ENCODE measurements at regions not wholly inside any gene's neighbourhood (a gene's known extent, or its start where the extent isn't known, plus 50 kb on each side); places are given as distances from the start of the nearest gene placed in this dataset.

DNA sequence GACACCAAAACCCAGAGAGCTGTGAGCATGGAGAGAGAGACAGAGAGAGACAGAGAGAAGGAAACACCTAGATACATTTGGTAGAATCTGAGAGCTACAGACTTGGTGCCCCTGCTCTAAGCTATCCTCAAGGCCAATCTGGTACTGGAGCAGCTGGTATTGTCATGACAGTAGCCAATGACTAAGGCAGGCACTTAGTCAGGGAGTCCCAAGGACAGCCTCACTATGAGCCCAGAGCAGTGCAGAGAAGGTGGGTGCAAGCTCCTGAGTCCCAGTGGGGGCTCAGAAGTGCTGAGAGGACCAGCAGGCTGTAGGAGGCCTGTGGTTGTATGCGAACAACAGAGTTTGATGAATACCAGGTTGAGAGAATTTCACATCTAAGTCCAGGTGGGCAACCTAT lies 300.4 kb upstream of the ZNF608 start:
- H3K4me1 Mint-ChIP-seq (ENCODE audit: low read depth, unreplicated experiment) = peaks cover 30% of the 10 kb centered on the region
- H3K27ac Mint-ChIP-seq (ENCODE audit: unreplicated experiment) = no peak overlapping the region
- no peaks in the 10 kb centered on the region for H3K27me3 Mint-ChIP-seq (ENCODE audit: unreplicated experiment)
- H3K9me3 Mint-ChIP-seq (ENCODE audit: unreplicated experiment) = no peaks in the 10 kb centered on the region
- no peak overlapping the region for H3K4me3 Mint-ChIP-seq (ENCODE audit: unreplicated experiment)
- no peaks in the 10 kb centered on the region for H3K36me3 Mint-ChIP-seq (ENCODE audit: unreplicated experiment)
- no peak for DNase-seq
- TF ChIP-seq CTCF (IDR thresholded peaks at IDR 0.05; ENCODE audit: partially characterized antibody, unreplicated experiment) = no peak

GRCh38 chr5:125047871-125048270 lies 301.4 kb upstream of the ZNF608 start:
- Mint-ChIP-seq H3K4me1 (ENCODE audit: low read depth, unreplicated experiment) (peaks cover 21% of the 10 kb centered on the region), H3K27me3 (ENCODE audit: unreplicated experiment) (no peaks in the 10 kb centered on the region), H3K27ac (ENCODE audit: unreplicated experiment) (no peak overlapping the region), H3K36me3 (ENCODE audit: unreplicated experiment) (no peaks in the 10 kb centered on the region), H3K4me3 (ENCODE audit: unreplicated experiment) (no peak overlapping the region), H3K9me3 (ENCODE audit: unreplicated experiment) (no peaks in the 10 kb centered on the region)
- no peak for DNase-seq
- TF ChIP-seq CTCF (IDR thresholded peaks at IDR 0.05; ENCODE audit: partially characterized antibody, unreplicated experiment) = no peak

- H3K27ac Mint-ChIP-seq (ENCODE audit: unreplicated experiment) = no peak overlapping the region
These were observed 303.6 kb upstream of the ZNF608 start for GRCh38 chr5:125049721-125050702.

GRCh38 chr5:125050926-125051325 lies 304.5 kb upstream of the ZNF608 start:
- H3K36me3 Mint-ChIP-seq (ENCODE audit: unreplicated experiment) = no peaks in the 10 kb centered on the region
- H3K27me3 Mint-ChIP-seq (ENCODE audit: unreplicated experiment) = no peaks in the 10 kb centered on the region
- no peaks in the 10 kb centered on the region for H3K4me1 Mint-ChIP-seq (ENCODE audit: low read depth, unreplicated experiment)
- H3K27ac Mint-ChIP-seq (ENCODE audit: unreplicated experiment) = no peak overlapping the region
- no peak overlapping the region for H3K4me3 Mint-ChIP-seq (ENCODE audit: unreplicated experiment)
- no peaks in the 10 kb centered on the region for H3K9me3 Mint-ChIP-seq (ENCODE audit: unreplicated experiment)
- DNase-seq = no peak
- TF ChIP-seq CTCF (IDR thresholded peaks at IDR 0.05; ENCODE audit: partially characterized antibody, unreplicated experiment) = no peak

More at GRCh38 chr5:125049721-125050702, 303.6 kb upstream of the ZNF608 start:
- Mint-ChIP-seq H3K36me3 (ENCODE audit: unreplicated experiment) (no peaks in the 10 kb centered on the region), H3K4me3 (ENCODE audit: unreplicated experiment) (no peak overlapping the region), H3K27me3 (ENCODE audit: unreplicated experiment) (no peaks in the 10 kb centered on the region), H3K9me3 (ENCODE audit: unreplicated experiment) (no peaks in the 10 kb centered on the region), H3K4me1 (ENCODE audit: low read depth, unreplicated experiment) (peaks cover 3% of the 10 kb centered on the region)
- TF ChIP-seq CTCF (IDR thresholded peaks at IDR 0.05; ENCODE audit: partially characterized antibody, unreplicated experiment) = no peak
- DNase-seq = no peak

DNA sequence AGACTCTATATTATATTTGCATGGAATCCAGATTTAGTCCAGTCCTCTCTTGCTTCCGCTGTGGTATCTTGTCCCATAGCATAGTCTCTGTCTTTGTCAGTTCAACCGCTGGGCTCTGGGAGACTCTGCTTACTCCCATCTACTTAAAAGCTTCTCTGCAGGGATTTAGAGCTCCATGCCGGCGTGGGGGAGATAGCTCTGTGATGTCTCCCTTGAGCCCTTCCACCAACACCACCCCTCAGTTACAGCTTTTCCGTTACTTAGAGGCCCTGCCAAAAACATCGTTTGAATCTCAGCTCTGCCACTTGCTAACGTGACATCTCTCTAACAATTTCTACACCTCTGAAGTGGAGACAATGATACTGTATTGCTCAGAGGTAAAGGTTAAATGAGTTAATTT lies 306.1 kb upstream of the ZNF608 start:
- Mint-ChIP-seq H3K27ac (ENCODE audit: unreplicated experiment) (no peak overlapping the region), H3K36me3 (ENCODE audit: unreplicated experiment) (no peaks in the 10 kb centered on the region), H3K9me3 (ENCODE audit: unreplicated experiment) (no peaks in the 10 kb centered on the region), H3K4me1 (ENCODE audit: low read depth, unreplicated experiment) (peaks cover 3% of the 10 kb centered on the region), H3K27me3 (ENCODE audit: unreplicated experiment) (no peaks in the 10 kb centered on the region), H3K4me3 (ENCODE audit: unreplicated experiment) (no peak overlapping the region)
- no peak for DNase-seq
- TF ChIP-seq CTCF (IDR thresholded peaks at IDR 0.05; ENCODE audit: partially characterized antibody, unreplicated experiment) = no peak

All from glutamatergic neuron (in vitro differentiated cells).